Spleen (tissue), 11 donors: ENCODE measurements at regions not wholly inside any gene's neighbourhood (a gene's known extent, or its start where the extent isn't known, plus 50 kb on each side); places are given as distances from the start of the nearest gene placed in this dataset.
"Not testable (repeated sequence)": the region's sequence is repeated elsewhere in the genome, so short reads cannot be mapped to it uniquely, and the experiment has no call there.

Experiments
- DNase-seq: peaks from one replicate; pipeline ENCODE4 v3.0.0-alpha.2; 2020
- H3K27ac ChIP-seq, 8 donors: fragments of 200-600 bp; sonication (generic) in 7 of 8; 1 replicate in 4 of 8; 2 replicates in 4 of 8; pipeline versions ENCODE4 v1.5.0 to v1.8.0; 2016 to 2021; ENCODE audit warnings: inconsistent platforms in 4 of 8, mild to moderate bottlenecking in 4 of 8, moderate library complexity in 1 of 8
- H3K27me3 ChIP-seq, 7 donors: fragments of 200-600 bp; sonication (generic) in 6 of 7; replicated peaks in 1 of 7; 1 replicate in 4 of 7; 2 replicates in 3 of 7; pipeline versions ENCODE4 v1.5.0 to v1.8.0; 2016 to 2021; ENCODE audit warnings: inconsistent platforms in 3 of 7, mild to moderate bottlenecking in 1 of 7
- H3K36me3 ChIP-seq, 6 donors: fragments of 200-600 bp; sonication (generic) in 5 of 6; 1 replicate in 4 of 6; 2 replicates in 2 of 6; pipeline versions ENCODE4 v1.5.0 to v1.8.0; 2016 to 2021; ENCODE audit warnings: inconsistent platforms in 2 of 6
- H3K4me1 ChIP-seq, 6 donors: fragments of 200-600 bp; sonication (generic) in 5 of 6; 1 replicate in 3 of 6; 2 replicates in 3 of 6; pipeline versions ENCODE4 v1.5.0 to v1.8.0; 2016 to 2021; ENCODE audit warnings: inconsistent platforms in 3 of 6
- H3K4me3 ChIP-seq, 8 donors: fragments of 200-600 bp; sonication (generic) in 7 of 8; 1 replicate in 4 of 8; 2 replicates in 4 of 8; pipeline versions ENCODE4 v1.5.0 to v1.8.0; 2016 to 2021; ENCODE audit warnings: inconsistent platforms in 4 of 8, mild to moderate bottlenecking in 4 of 8, moderate library complexity in 2 of 8
- H3K9me3 ChIP-seq, 8 donors: fragments of 200-600 bp; sonication (generic) in 7 of 8; 1 replicate in 4 of 8; 2 replicates in 4 of 8; pipeline versions ENCODE4 v1.5.0 to v1.8.0; 2016 to 2021; ENCODE audit warnings: inconsistent platforms in 4 of 8
- CTCF ChIP-seq, 11 experiments: fragments of 200-600 bp in 7 of 11; fragments of 450-650 bp in 4 of 11; sonication (generic) in 4 of 11; IDR thresholded peaks in 8 of 11; conservative IDR thresholded peaks in 3 of 11; 1 replicate in 7 of 11; 2 replicates in 4 of 11; pipeline versions ENCODE4 v1.4.0 to v1.8.0; 2016 to 2021; ENCODE audit warnings: antibody characterized with exemption in 11 of 11, inconsistent platforms in 4 of 11, mild to moderate bottlenecking in 1 of 11
- POLR2A ChIP-seq, 3 donors: fragments of 450-650 bp; IDR thresholded peaks; one replicate each; pipeline ENCODE4 v1.5.1; 2017; ENCODE audit warnings: antibody characterized with exemption in 3 of 3, mild to moderate bottlenecking in 1 of 3
- POLR2AphosphoS5 ChIP-seq, 3 donors: sonication (generic); formaldehyde crosslinking; IDR thresholded peaks; one replicate each; pipeline ENCODE4 v1.5.1; 2017; ENCODE audit warnings: antibody characterized with exemption in 3 of 3
- WGBS, 5 donors: extraction: QIAGEN DNeasy Blood & Tissue Kit in 3 of 5; methylation state at CpG; one replicate each; pipeline versions ENCODE4 v1.1.5 to v1.1.7; 2013 to 2018; 5-methylcytosine and 5-hydroxymethylcytosine counted together
- intact Hi-C: fragments of 100-400 bp; cut with DNase I; formaldehyde crosslinking; loops from one replicate; pipeline ENCODE4 v1.15.0; 2023; ENCODE audit warnings: low total_unique reads
- donor health status: healthy with polysubstance abuse.
- donor health status: DM: no; HTN: no; CAD: no; lungs with moderate emphysema.
- donor health status: DM: no; HTN: no; CAD: no.
- donor health status: Bipolar disorder and iron deficiency.
- donor health status: healthy.
- donor health status: DM: no; HTN: no; CAD: no.
- donor health status: DM: yes; HTN: yes; CAD: no.

GRCh38 chr20:48440916-48441315, 386.9 kb downstream of the PREX1 start:
- intact Hi-C loops, result no loop called here
- Histone ChIP-seq H3K4me3 (no peak overlapping the region), H3K4me1 (no peaks in the 10 kb centered on the region), H3K36me3 (no peaks in the 10 kb centered on the region), H3K27ac (no peak overlapping the region), H3K27me3 (peaks cover 0 to 40% (median 0%) of the 10 kb centered on the region in 7 donors), H3K9me3 (peaks cover 2 to 42% (median 27%) of the 10 kb centered on the region in 8 donors)
- TF ChIP-seq POLR2A (IDR thresholded peaks at IDR 0.05) (no peak), POLR2AphosphoS5 (IDR thresholded peaks at IDR 0.05) (no peak), CTCF (IDR thresholded peaks at IDR 0.05 in 8 of 11, conservative IDR thresholded peaks at IDR 0.05 in 3 of 11) (no peak)
- no peak for DNase-seq
- 85 to 94% (median 88%) methylated on average over 8 of the region's 8 CpGs for WGBS, 5 donors

- H3K27me3 ChIP-seq, result peaks cover 0 to 47% (median 0%) of the 10 kb centered on the region in 7 donors
- H3K4me3 ChIP-seq, DNase-seq, H3K36me3 ChIP-seq, H3K4me1 ChIP-seq, H3K27ac ChIP-seq, intact Hi-C loops: not testable (repeated sequence)
- H3K9me3 ChIP-seq, result peaks cover 2 to 39% (median 26%) of the 10 kb centered on the region in 8 donors
- WGBS, 5 donors, result 83 to 93% (median 89%) methylated on average over 3 of the region's 3 CpGs
Measured at GRCh38 chr20:48440261-48440660, 387.5 kb downstream of the PREX1 start.

- no peak overlapping the region for H3K27ac ChIP-seq
- H3K27me3 ChIP-seq, result peaks cover 0 to 51% (median 0%) of the 10 kb centered on the region in 7 donors
- H3K4me3 ChIP-seq, result no peak overlapping the region
- H3K9me3 ChIP-seq, result peaks cover 0 to 14% (median 2%) of the 10 kb centered on the region in 8 donors
- intact Hi-C loops, result no loop called here
- H3K36me3 ChIP-seq, result no peaks in the 10 kb centered on the region
- no peak for DNase-seq
- no peak for TF ChIP-seq POLR2A (IDR thresholded peaks at IDR 0.05)
- TF ChIP-seq POLR2AphosphoS5 (IDR thresholded peaks at IDR 0.05), result no peak
- no peak for TF ChIP-seq CTCF (IDR thresholded peaks at IDR 0.05 in 8 of 11, conservative IDR thresholded peaks at IDR 0.05 in 3 of 11)
- no peaks in the 10 kb centered on the region for H3K4me1 ChIP-seq
- 77 to 83% (median 81%) methylated on average over 5 of the region's 5 CpGs for WGBS, 5 donors
Measured at GRCh38 chr20:48437146-48437545, 390.7 kb downstream of the PREX1 start.

DNA sequence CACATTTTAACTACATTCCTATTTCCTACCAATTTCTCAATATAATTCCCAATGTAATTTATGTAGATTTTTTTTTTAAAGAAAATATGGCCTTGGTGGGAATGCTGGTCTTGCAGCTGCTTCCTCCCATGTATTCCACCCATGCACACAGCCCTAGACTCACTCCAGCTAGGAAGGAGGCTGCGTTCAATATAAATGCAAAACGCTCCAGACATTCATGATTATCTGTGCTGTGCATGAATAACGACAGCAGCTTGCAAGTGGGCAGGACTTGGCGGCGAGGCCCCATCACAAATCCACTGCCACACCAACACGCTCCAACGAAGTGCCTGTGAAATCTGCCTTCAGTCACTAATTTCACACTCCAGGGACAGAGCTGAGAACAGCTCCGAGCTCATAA, 391.2 kb downstream of the PREX1 start:
- H3K4me1 ChIP-seq, H3K4me3 ChIP-seq, DNase-seq, H3K27ac ChIP-seq, H3K36me3 ChIP-seq, intact Hi-C loops: not testable (repeated sequence)
- peaks cover 0 to 19% (median 6%) of the 10 kb centered on the region in 8 donors for H3K9me3 ChIP-seq
- 76 to 84% (median 82%) methylated on average over 6 to 8 of the region's 8 CpGs for WGBS, 5 donors
- H3K27me3 ChIP-seq, result peaks cover 0 to 51% (median 0%) of the 10 kb centered on the region in 7 donors

GRCh38 chr20:48433178-48433577, 394.6 kb downstream of the PREX1 start:
- no peaks in the 10 kb centered on the region for H3K36me3 ChIP-seq
- H3K4me3 ChIP-seq, result no peak overlapping the region
- H3K27me3 ChIP-seq, result peaks cover 0 to 20% (median 0%) of the 10 kb centered on the region in 7 donors
- DNase-seq, result no peak
- WGBS, 5 donors, result 76 to 92% (median 83%) methylated on average over 4 of the region's 4 CpGs
- TF ChIP-seq CTCF (IDR thresholded peaks at IDR 0.05 in 8 of 11, conservative IDR thresholded peaks at IDR 0.05 in 3 of 11) (no peak), POLR2AphosphoS5 (IDR thresholded peaks at IDR 0.05) (no peak), POLR2A (IDR thresholded peaks at IDR 0.05) (no peak)
- H3K9me3 ChIP-seq, result peaks cover 0 to 15% (median 6%) of the 10 kb centered on the region in 8 donors
- intact Hi-C loops, result no loop called here
- H3K4me1 ChIP-seq, result no peaks in the 10 kb centered on the region
- no peak overlapping the region for H3K27ac ChIP-seq
